Left lung (tissue), 4 donors: ENCODE measurements at regions not wholly inside any gene's neighbourhood (a gene's known extent, or its start where the extent isn't known, plus 50 kb on each side); places are given as distances from the start of the nearest gene placed in this dataset.

Source experiments
- ATAC-seq: fragments of 200-7000 bp; cut with Tn5 transposase; one replicate; pipeline ENCODE4 v1.9.1; 2020; ENCODE audit warnings: moderate library complexity
- DNase-seq, 4 donors: peaks; one replicate each; pipeline ENCODE4 v3.0.0-alpha.2; 2013 to 2020
- H3K27ac ChIP-seq, 2 donors: fragments of 200-600 bp; sonication (generic) in 1 of 2; one replicate each; pipeline versions ENCODE4 v1.5.0 to v1.8.0; 2020 to 2021
- H3K27me3 ChIP-seq, 2 donors: fragments of 200-600 bp; sonication (generic) in 1 of 2; one replicate each; pipeline versions ENCODE4 v1.5.0 to v1.8.0; 2020 to 2021
- H3K36me3 ChIP-seq, 2 donors: fragments of 200-600 bp; sonication (generic) in 1 of 2; one replicate each; pipeline versions ENCODE4 v1.5.0 to v1.8.0; 2020 to 2021
- H3K4me1 ChIP-seq, 2 donors: fragments of 200-600 bp; one replicate each; pipeline ENCODE4 v1.8.0; 2021
- H3K4me3 ChIP-seq, 2 donors: fragments of 200-600 bp; sonication (generic) in 1 of 2; one replicate each; pipeline versions ENCODE4 v1.5.0 to v1.8.0; 2020 to 2021; ENCODE audit warnings: mild to moderate bottlenecking in 1 of 2
- H3K9me3 ChIP-seq, 2 donors: fragments of 200-600 bp; sonication (generic) in 1 of 2; one replicate each; pipeline versions ENCODE4 v1.5.0 to v1.8.0; 2020 to 2021
- intact Hi-C, 2 donors: fragments of 100-400 bp; cut with DNase I; formaldehyde crosslinking; loops; one replicate each; pipeline versions ENCODE4 v1.11.2 to v1.14.2; 2022
- TF ChIP-seq, protein P1 (sequence below), 2 donors: fragments of 200-600 bp; sonication (generic) in 1 of 2; IDR thresholded peaks; one replicate each; pipeline versions ENCODE4 v1.5.0 to v1.8.0; 2021; ENCODE audit warnings: antibody characterized with exemption in 2 of 2
- donor health status: DM: no; HTN: yes; CAD: no.
- donor health status: DM: no; HTN: no; CAD: no.

DNA sequence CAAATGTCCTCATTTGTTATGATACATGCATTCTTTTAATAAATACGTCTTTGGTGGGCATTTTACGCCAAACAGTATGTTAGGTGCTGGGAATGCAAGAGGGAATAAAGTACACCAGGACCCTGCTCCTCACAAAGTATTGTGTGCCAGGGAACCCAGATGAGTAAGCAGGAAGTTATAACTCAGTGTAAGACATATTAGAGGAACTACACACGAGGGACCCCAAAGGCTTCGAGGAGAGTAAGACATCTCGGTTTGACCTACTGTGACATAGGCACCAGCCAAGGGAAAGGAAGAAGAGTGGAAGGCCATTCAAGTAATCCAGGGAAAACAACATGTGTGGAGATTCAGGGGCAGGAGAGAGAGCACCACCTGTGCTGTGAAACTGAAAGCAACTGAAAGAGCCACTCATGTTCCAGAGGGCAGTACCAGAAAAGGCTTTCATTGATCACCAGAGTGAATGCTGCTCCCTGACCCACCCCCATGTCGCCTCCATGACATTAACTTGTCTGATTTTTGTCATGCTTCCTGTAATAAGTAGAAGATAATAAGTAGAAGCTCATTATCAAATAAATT lies 542.5 kb upstream of the PKN2 start:
- Histone ChIP-seq H3K27ac (no peak overlapping the region), H3K4me1 (no peaks in the 10 kb centered on the region), H3K27me3 (no peaks in the 10 kb centered on the region), H3K36me3 (no peaks in the 10 kb centered on the region), H3K9me3 (no peaks in the 10 kb centered on the region), H3K4me3 (no peak overlapping the region)
- ATAC-seq (no peak), DNase-seq (no peak)
- intact Hi-C loops, result no loop called here
- TF ChIP-seq, protein P1, sequence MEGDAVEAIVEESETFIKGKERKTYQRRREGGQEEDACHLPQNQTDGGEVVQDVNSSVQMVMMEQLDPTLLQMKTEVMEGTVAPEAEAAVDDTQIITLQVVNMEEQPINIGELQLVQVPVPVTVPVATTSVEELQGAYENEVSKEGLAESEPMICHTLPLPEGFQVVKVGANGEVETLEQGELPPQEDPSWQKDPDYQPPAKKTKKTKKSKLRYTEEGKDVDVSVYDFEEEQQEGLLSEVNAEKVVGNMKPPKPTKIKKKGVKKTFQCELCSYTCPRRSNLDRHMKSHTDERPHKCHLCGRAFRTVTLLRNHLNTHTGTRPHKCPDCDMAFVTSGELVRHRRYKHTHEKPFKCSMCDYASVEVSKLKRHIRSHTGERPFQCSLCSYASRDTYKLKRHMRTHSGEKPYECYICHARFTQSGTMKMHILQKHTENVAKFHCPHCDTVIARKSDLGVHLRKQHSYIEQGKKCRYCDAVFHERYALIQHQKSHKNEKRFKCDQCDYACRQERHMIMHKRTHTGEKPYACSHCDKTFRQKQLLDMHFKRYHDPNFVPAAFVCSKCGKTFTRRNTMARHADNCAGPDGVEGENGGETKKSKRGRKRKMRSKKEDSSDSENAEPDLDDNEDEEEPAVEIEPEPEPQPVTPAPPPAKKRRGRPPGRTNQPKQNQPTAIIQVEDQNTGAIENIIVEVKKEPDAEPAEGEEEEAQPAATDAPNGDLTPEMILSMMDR (IDR thresholded peaks at IDR 0.05), result no peak

DNA sequence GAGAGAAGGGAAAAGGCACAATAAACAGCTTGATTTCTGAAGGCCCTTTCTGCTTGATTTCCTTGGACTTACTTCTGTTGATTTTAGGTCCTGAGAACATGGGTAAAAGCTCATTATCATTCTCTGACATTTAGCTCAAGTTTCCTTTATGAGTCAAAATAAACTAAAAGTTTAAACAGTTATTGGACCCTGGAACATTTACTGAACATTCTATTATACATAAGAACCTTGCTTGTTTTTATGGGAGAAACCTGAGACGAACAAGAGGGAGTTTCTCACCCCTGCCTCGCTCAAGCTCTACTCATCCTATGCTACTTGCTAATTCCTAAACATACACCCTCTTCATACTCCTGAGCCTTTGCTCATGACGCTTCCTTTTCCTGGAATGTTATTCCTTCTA lies 538.3 kb upstream of the PKN2 start:
- Histone ChIP-seq H3K4me3 (no peak overlapping the region), H3K36me3 (no peaks in the 10 kb centered on the region), H3K9me3 (no peaks in the 10 kb centered on the region), H3K27me3 (no peaks in the 10 kb centered on the region), H3K27ac (no peak overlapping the region), H3K4me1 (no peaks in the 10 kb centered on the region)
- TF ChIP-seq, protein P1 (IDR thresholded peaks at IDR 0.05), result no peak
- intact Hi-C loops, result no loop called here
- DNase-seq, result no peak
- ATAC-seq, result no peak

DNA sequence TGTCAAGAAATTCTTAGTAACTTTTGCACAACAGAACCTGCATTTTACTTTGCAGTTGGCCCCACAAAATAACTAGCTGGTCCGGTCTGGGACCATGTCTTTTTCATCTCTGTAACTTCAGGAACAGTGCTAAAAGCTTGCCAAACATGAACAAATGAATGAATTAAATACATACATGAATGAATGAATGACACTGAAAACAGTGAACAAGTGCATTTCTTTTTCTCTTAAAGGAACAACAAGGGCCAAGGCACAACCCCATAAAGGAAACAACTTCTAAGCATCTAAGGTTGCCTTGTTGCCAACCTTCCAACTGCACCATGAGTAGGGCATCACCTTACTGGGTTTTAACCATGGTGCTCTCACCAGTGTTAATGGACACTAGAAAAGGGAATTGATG lies 534.4 kb upstream of the PKN2 start:
- H3K27ac ChIP-seq, result no peak overlapping the region
- intact Hi-C loops, result no loop called here
- no peaks in the 10 kb centered on the region for H3K36me3 ChIP-seq
- H3K4me3 ChIP-seq, result no peak overlapping the region
- H3K9me3 ChIP-seq, result no peaks in the 10 kb centered on the region
- DNase-seq (no peak), ATAC-seq (no peak)
- TF ChIP-seq, protein P1 (IDR thresholded peaks at IDR 0.05), result no peak
- no peaks in the 10 kb centered on the region for H3K27me3 ChIP-seq
- H3K4me1 ChIP-seq, result no peaks in the 10 kb centered on the region

DNA sequence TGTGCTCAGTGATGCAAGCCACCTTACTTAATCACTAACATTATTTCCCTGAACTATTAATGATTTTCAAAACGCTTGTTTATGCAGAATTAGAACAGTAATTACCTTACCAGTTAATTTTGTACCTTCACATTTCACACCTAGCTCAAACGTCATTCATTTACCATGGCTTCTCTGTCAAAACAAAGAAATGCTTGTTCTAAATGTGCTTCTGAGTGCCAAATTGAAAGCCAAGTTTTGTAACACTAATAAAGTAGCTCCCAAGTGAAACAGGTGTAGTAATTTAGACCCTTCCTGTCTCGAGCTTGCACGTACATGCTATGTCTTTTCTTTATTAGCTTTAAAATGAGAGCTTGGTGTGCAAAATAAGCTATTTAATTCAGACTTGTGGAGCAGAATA lies 533.7 kb upstream of the PKN2 start:
- TF ChIP-seq, protein P1 (IDR thresholded peaks at IDR 0.05), result no peak
- no peak overlapping the region for H3K27ac ChIP-seq
- H3K9me3 ChIP-seq, result no peaks in the 10 kb centered on the region
- no peaks in the 10 kb centered on the region for H3K36me3 ChIP-seq
- ATAC-seq (no peak), DNase-seq (no peak)
- H3K27me3 ChIP-seq, result no peaks in the 10 kb centered on the region
- H3K4me1 ChIP-seq, result no peaks in the 10 kb centered on the region
- intact Hi-C loops, result no loop called here
- no peak overlapping the region for H3K4me3 ChIP-seq

DNA sequence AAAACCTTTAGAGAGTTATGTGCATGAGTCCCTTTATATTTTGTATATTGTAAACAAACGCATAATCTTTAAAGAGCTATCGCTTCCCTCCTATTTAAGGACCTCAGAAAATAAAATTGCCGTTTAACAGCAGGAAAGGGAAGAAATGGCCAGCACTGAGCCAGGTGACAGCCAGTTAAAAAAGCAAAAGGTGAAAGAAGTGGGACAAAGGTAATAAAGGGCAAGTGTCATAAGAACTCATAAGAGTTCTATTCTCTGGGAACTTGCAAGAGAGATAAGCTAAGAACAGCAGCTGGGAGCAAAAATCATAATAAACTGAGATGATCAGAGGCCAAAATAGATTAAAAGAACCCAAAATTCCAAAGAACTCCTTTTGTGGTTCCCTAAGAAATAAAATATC lies 520.9 kb upstream of the PKN2 start:
- Histone ChIP-seq H3K36me3 (no peaks in the 10 kb centered on the region), H3K4me3 (no peak overlapping the region), H3K27ac (no peak overlapping the region), H3K27me3 (no peaks in the 10 kb centered on the region), H3K4me1 (no peaks in the 10 kb centered on the region), H3K9me3 (no peaks in the 10 kb centered on the region)
- TF ChIP-seq, protein P1 (IDR thresholded peaks at IDR 0.05), result no peak
- DNase-seq, result no peak
- intact Hi-C loops, result no loop called here
- ATAC-seq, result no peak
